HG03108 (cell line): ENCODE measurements at regions not wholly inside any gene's neighbourhood (a gene's known extent, or its start where the extent isn't known, plus 50 kb on each side); places are given as distances from the start of the nearest gene placed in this dataset.

ENCODE experiments used
- ATAC-seq: cut with Tn5 transposase; IDR thresholded peaks from one replicate; pipeline ENCODE4 v1.9.1; 2021; ENCODE audit warnings: moderate library complexity; ENCODE audit not compliant: unreplicated experiment

GRCh38 chr7:24517166-24517565, 56.1 kb upstream of the PALS2 start:
- ATAC-seq = no peak

- no peak for ATAC-seq
These were observed 51.2 kb upstream of the PALS2 start for GRCh38 chr7:24521917-24522623.
